ENCODE measurements at regions not wholly inside any gene's neighbourhood (a gene's known extent, or its start where the extent isn't known, plus 50 kb on each side); places are given as distances from the start of the nearest gene placed in this dataset.

- ATAC-seq = no peak
- TF ChIP-seq ZFP3 (CRISPR knock-in tag; IDR thresholded peaks at IDR 0.05) (no peak), POU6F1 (CRISPR knock-in tag; IDR thresholded peaks at IDR 0.05; ENCODE audit: borderline replicate concordance, low read depth) (no peak), CSRNP3 (CRISPR knock-in tag; IDR thresholded peaks at IDR 0.05) (no peak), RARB (CRISPR knock-in tag; IDR thresholded peaks at IDR 0.05) (no peak), OSR1 (CRISPR knock-in tag; IDR thresholded peaks at IDR 0.05) (no peak), ZNF70 (CRISPR knock-in tag; IDR thresholded peaks at IDR 0.05) (no peak)
These were observed 239.6 kb upstream of the PLEKHG7 start for GRCh38 chr12:92463171-92463570.

- no peak for ATAC-seq
- no peak for TF ChIP-seq ZNF8 (CRISPR knock-in tag; IDR thresholded peaks at IDR 0.05)
- TF ChIP-seq OSR1 (CRISPR knock-in tag; IDR thresholded peaks at IDR 0.05) = no peak
- TF ChIP-seq TOX (CRISPR knock-in tag; IDR thresholded peaks at IDR 0.05; ENCODE audit: borderline replicate concordance) = no peak
- TF ChIP-seq ISL1 (CRISPR knock-in tag; IDR thresholded peaks at IDR 0.05) = no peak
- TF ChIP-seq TCF4 (CRISPR knock-in tag; IDR thresholded peaks at IDR 0.05; ENCODE audit: borderline replicate concordance) = no peak
- TF ChIP-seq ZNF70 (CRISPR knock-in tag; IDR thresholded peaks at IDR 0.05) = no peak
- no peak for TF ChIP-seq CREB5 (CRISPR knock-in tag; IDR thresholded peaks at IDR 0.05; ENCODE audit: low read depth)
These were observed 240.3 kb upstream of the PLEKHG7 start for GRCh38 chr12:92462527-92462926.

GRCh38 chr12:92462049-92462448, 240.7 kb upstream of the PLEKHG7 start:
- no peak for TF ChIP-seq PATZ1 (CRISPR knock-in tag; IDR thresholded peaks at IDR 0.05; ENCODE audit: borderline replicate concordance)
- TF ChIP-seq BACH2 (CRISPR knock-in tag; IDR thresholded peaks at IDR 0.05; ENCODE audit: borderline replicate concordance) = no peak
- no peak for ATAC-seq

- ATAC-seq = no peak
- TF ChIP-seq BACH2 (CRISPR knock-in tag; IDR thresholded peaks at IDR 0.05; ENCODE audit: borderline replicate concordance) = no peak
- no peak for TF ChIP-seq ZNF8 (CRISPR knock-in tag; IDR thresholded peaks at IDR 0.05)
- no peak for TF ChIP-seq RARB (CRISPR knock-in tag; IDR thresholded peaks at IDR 0.05)
- TF ChIP-seq PATZ1 (CRISPR knock-in tag; IDR thresholded peaks at IDR 0.05; ENCODE audit: borderline replicate concordance) = no peak
- TF ChIP-seq TOX (CRISPR knock-in tag; IDR thresholded peaks at IDR 0.05; ENCODE audit: borderline replicate concordance) = no peak
- TF ChIP-seq ZNF70 (CRISPR knock-in tag; IDR thresholded peaks at IDR 0.05) = no peak
- no peak for TF ChIP-seq OSR1 (CRISPR knock-in tag; IDR thresholded peaks at IDR 0.05)
- no peak for TF ChIP-seq CREB5 (CRISPR knock-in tag; IDR thresholded peaks at IDR 0.05; ENCODE audit: low read depth)
- TF ChIP-seq CSRNP3 (CRISPR knock-in tag; IDR thresholded peaks at IDR 0.05) = no peak
- TF ChIP-seq ZC3H10 (CRISPR knock-in tag; IDR thresholded peaks at IDR 0.05) = no peak
These were observed 242.9 kb upstream of the PLEKHG7 start for GRCh38 chr12:92459850-92460249.

All from SK-N-SH treated with all-trans-retinoic acid at 6 μM for 48 hours (cell line).